Keratinocyte (primary cell): ENCODE measurements at regions not wholly inside any gene's neighbourhood (a gene's known extent, or its start where the extent isn't known, plus 50 kb on each side); places are given as distances from the start of the nearest gene placed in this dataset.

Source experiments
- DNase-seq: peaks from one replicate; pipeline ENCODE4 v3.0.0-alpha.2; 2011; ENCODE audit warnings: low read depth, missing footprints, low spot score
- FAIRE-seq: peaks from 2 replicates; lab custom pipeline; 2011; peaks lifted over from hg19 to GRCh38; lab: Jason Lieb, UNC
- H2AFZ ChIP-seq: 2 replicates; pipeline ENCODE4 v1.6.0; 2012; ENCODE audit warnings: low read length, control low read depth, inconsistent platforms; ENCODE audit not compliant: control insufficient read depth
- H3K27ac ChIP-seq: 2 replicates; pipeline ENCODE4 v1.5.1; 2011; ENCODE audit warnings: low read length; ENCODE audit not compliant: control insufficient read depth, insufficient read depth
- H3K27me3 ChIP-seq: 3 replicates; pipeline ENCODE4 v1.6.0; 2011; ENCODE audit warnings: low read length; ENCODE audit not compliant: control insufficient read depth, insufficient read depth; ENCODE audit errors: extremely low read depth
- H3K36me3 ChIP-seq, 2 experiments: 2 replicates in 1 of 2; 3 replicates in 1 of 2; pipeline ENCODE4 v1.5.1; 2011; ENCODE audit warnings: low read length in 2 of 2, mild to moderate bottlenecking in 1 of 2; ENCODE audit not compliant: control insufficient read depth in 2 of 2, insufficient read depth in 2 of 2; ENCODE audit errors: extremely low read depth in 1 of 2
- H3K4me1 ChIP-seq: 3 replicates; pipeline ENCODE4 v1.5.1; 2011; ENCODE audit warnings: low read length; ENCODE audit not compliant: control insufficient read depth, insufficient read depth; ENCODE audit errors: extremely low read depth
- H3K4me2 ChIP-seq: 3 replicates; pipeline ENCODE4 v1.6.0; 2011; ENCODE audit warnings: low read depth, low read length; ENCODE audit not compliant: control insufficient read depth, insufficient read depth; ENCODE audit errors: extremely low read depth
- H3K4me3 ChIP-seq, 3 experiments: fragments of 200-600 bp in 1 of 3; sonication (generic) in 1 of 3; 2 replicates in 2 of 3; 3 replicates in 1 of 3; pipeline ENCODE4 v1.5.1; 2011 to 2016; ENCODE audit warnings: low read length in 3 of 3, mild to moderate bottlenecking in 3 of 3, control low read depth in 2 of 3, inconsistent platforms in 1 of 3, low read depth in 1 of 3, mixed read lengths in 1 of 3, mixed run types in 1 of 3, moderate library complexity in 1 of 3; ENCODE audit not compliant: control insufficient read depth in 2 of 3, insufficient read depth in 2 of 3; ENCODE audit errors: extremely low read depth in 1 of 3
- H3K79me2 ChIP-seq: 2 replicates; pipeline ENCODE4 v1.6.0; 2012; ENCODE audit warnings: low read length; ENCODE audit not compliant: control insufficient read depth, insufficient read depth
- H3K9ac ChIP-seq: 3 replicates; pipeline ENCODE4 v1.6.0; 2011; ENCODE audit warnings: low read length; ENCODE audit not compliant: control insufficient read depth, insufficient read depth; ENCODE audit errors: extremely low read depth
- H3K9me1 ChIP-seq: 3 replicates; pipeline ENCODE4 v1.6.0; 2011; ENCODE audit warnings: low read length; ENCODE audit not compliant: control insufficient read depth, insufficient read depth; ENCODE audit errors: extremely low read depth
- H3K9me3 ChIP-seq: 2 replicates; pipeline ENCODE4 v1.5.1; 2012; ENCODE audit warnings: low read depth, low read length; ENCODE audit not compliant: control insufficient read depth
- H4K20me1 ChIP-seq: 3 replicates; pipeline ENCODE4 v1.6.0; 2011; ENCODE audit warnings: low read length; ENCODE audit not compliant: control insufficient read depth, insufficient read depth; ENCODE audit errors: extremely low read depth
- CTCF ChIP-seq, 3 experiments: IDR thresholded peaks in 1 of 3; conservative IDR thresholded peaks in 1 of 3; optimal IDR thresholded peaks in 1 of 3; 2 replicates in 2 of 3; 3 replicates in 1 of 3; pipeline versions ENCODE3 to v1.5.1; 2011; ENCODE audit warnings: low read length in 3 of 3, mild to moderate bottlenecking in 3 of 3, moderate library complexity in 2 of 3, control low read depth in 1 of 3, inconsistent platforms in 1 of 3; ENCODE audit not compliant: insufficient read depth in 2 of 3; ENCODE audit errors: extremely low read depth in 1 of 3
- EZH2 ChIP-seq: IDR thresholded peaks from one replicate; pipeline ENCODE4 v1.6.1; 2012; ENCODE audit warnings: inconsistent platforms, mild to moderate bottlenecking, low read length, moderate library complexity
- dilution Hi-C: fragments of 300-500 bp; cut with MboI; formaldehyde crosslinking; loops from one replicate; pipeline ENCODE4 v1.7.0; 2020; ENCODE audit warnings: low sequenced_read_pairs; ENCODE audit not compliant: extremely low pct_ligation_motif_present

- H4K20me1 ChIP-seq: no peaks in the 10 kb centered on the region
- DNase-seq (no peak), FAIRE-seq (no peak)
- H3K9me1 ChIP-seq: no peaks in the 10 kb centered on the region
- H3K79me2 ChIP-seq: no peaks in the 10 kb centered on the region
- dilution Hi-C loops: no loop called here
- no peaks in the 10 kb centered on the region for H3K27me3 ChIP-seq
- no peak overlapping the region for H3K4me2 ChIP-seq
- no peaks in the 10 kb centered on the region for H3K9me3 ChIP-seq
- no peaks in the 10 kb centered on the region for H3K4me1 ChIP-seq
- H3K36me3 ChIP-seq: no peaks in the 10 kb centered on the region
- H2AFZ ChIP-seq: no peak overlapping the region
- no peak overlapping the region for H3K9ac ChIP-seq
- H3K4me3 ChIP-seq: no peak overlapping the region
- H3K27ac ChIP-seq: no peak overlapping the region
- TF ChIP-seq EZH2 (no peak), CTCF (optimal IDR thresholded peaks at IDR 0.05 in 1 of 3, IDR thresholded peaks at IDR 0.05 in 1 of 3, conservative IDR thresholded peaks at IDR 0.05 in 1 of 3; ENCODE audit: extremely low read depth in 1 of 3, insufficient read depth in 2 of 3, low read length in 3 of 3) (no peak)
These were observed 165.4 kb upstream of the PPP2R3A start for GRCh38 chr3:135800071-135800549.

GRCh38 chr3:135801018-135801417 is 164.5 kb upstream of the PPP2R3A start:
- no peaks in the 10 kb centered on the region for H3K9me3 ChIP-seq
- H3K27me3 ChIP-seq: no peaks in the 10 kb centered on the region
- no peak overlapping the region for H3K4me3 ChIP-seq
- no peak overlapping the region for H3K27ac ChIP-seq
- H4K20me1 ChIP-seq: no peaks in the 10 kb centered on the region
- dilution Hi-C loops: no loop called here
- H3K79me2 ChIP-seq: no peaks in the 10 kb centered on the region
- H3K4me1 ChIP-seq: no peaks in the 10 kb centered on the region
- H2AFZ ChIP-seq: no peak overlapping the region
- H3K4me2 ChIP-seq: no peak overlapping the region
- no peak overlapping the region for H3K9ac ChIP-seq
- H3K36me3 ChIP-seq: no peaks in the 10 kb centered on the region
- DNase-seq: no peak
- H3K9me1 ChIP-seq: no peaks in the 10 kb centered on the region
- no peak for TF ChIP-seq CTCF (optimal IDR thresholded peaks at IDR 0.05 in 1 of 3, IDR thresholded peaks at IDR 0.05 in 1 of 3, conservative IDR thresholded peaks at IDR 0.05 in 1 of 3; ENCODE audit: extremely low read depth in 1 of 3, insufficient read depth in 2 of 3, low read length in 3 of 3)
- TF ChIP-seq EZH2: no peak
- FAIRE-seq: no peak
